AG08396 (cell line): ENCODE measurements at regions not wholly inside any gene's neighbourhood (a gene's known extent, or its start where the extent isn't known, plus 50 kb on each side); places are given as distances from the start of the nearest gene placed in this dataset.
"Not testable (repeated sequence)": the region's sequence is repeated elsewhere in the genome, so short reads cannot be mapped to it uniquely, and the experiment has no call there.

ENCODE experiments used
- DNase-seq: peaks from one replicate; pipeline ENCODE4 v3.0.0; 2012; ENCODE audit warnings: low spot score, mixed read lengths

DNA sequence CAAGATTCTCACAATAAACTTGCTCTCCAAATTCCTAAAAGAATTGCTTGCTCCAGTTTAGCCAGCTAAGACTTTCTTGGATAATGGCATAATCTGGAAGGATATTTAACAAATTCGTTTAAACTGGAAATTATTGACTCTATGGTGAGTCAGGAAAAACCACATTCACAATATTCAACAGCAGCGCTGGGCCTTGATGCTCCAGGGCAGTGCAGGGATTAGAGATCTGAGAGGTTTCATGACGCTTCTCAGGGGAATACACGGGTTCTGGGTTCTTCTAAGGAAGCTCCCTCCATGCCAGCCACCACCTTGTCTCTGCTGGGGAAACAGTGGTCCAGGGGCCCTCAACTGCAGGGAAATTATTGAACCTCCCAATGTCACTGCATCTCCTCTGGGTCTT, 123.3 kb upstream of the FAM20C start:
- not testable (repeated sequence) for DNase-seq

DNA sequence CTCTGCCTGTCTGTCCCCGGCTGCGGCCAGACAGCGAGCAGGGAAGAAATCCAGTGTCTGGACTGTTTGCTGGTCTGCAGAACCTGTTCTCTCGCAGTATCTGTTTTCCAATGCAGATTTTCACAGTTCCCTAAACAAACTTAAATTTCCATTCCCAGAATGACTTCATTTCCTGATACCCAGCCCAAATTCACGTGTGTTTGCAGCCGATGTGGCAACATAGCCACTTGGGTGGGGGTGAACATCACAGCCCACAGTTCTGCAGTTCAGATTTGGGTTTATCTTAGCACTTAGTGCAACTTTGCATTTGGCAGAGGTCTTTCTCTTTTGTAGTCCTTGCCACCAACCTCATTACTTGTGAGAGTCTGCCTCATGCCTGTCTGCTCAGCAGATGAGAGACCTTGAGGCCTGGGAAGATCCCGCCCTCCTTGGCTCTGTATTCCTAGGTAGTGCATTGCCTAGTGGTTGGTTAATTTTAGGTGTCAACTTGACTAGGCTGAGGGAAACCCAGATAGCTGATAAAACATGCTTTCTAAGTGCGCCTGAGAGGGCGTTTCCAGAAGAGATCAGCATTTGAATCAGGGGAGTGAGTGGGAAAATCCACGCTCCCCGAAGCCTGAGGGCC, 122.8 kb upstream of the FAM20C start:
- not testable (repeated sequence) for DNase-seq

DNA sequence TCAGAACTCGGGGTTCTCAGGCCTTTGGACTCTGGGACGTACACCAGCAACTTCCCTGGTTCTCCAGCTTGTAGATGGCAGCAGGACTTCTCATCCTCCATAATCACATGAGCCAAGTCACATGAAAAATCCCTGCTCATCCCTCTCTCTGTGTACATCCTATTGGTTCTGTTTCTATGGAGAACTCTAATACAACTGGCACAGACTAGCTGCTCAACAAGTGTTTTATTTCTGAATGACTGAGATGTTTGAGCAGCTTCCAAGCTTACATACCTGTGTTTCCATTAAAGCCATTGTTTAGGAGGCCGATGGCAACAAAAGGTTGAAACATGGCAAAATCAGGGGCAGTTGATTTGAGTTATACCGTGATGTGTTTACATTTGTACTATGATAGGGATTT, 122.2 kb upstream of the FAM20C start:
- not testable (repeated sequence) for DNase-seq

DNA sequence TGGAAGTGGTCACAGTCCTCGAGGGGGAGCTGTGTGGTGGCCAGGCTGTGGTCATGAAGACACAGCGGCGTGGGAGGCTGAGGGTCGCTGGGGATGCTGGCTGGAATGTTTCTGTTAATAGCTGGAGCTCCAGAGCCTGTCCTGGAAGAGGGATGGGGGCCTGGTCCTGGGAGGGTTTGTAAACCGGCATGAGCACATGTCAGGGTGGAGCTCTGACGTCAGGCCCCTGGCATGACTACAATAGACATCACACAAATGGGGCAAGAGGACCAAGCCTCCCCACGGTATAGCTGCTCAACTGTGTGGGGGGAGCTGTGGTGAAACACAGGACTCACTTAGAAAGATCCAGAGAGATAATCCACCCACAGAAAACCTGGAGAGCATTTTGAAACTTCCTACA, 121.4 kb upstream of the FAM20C start:
- not testable (repeated sequence) for DNase-seq

DNA sequence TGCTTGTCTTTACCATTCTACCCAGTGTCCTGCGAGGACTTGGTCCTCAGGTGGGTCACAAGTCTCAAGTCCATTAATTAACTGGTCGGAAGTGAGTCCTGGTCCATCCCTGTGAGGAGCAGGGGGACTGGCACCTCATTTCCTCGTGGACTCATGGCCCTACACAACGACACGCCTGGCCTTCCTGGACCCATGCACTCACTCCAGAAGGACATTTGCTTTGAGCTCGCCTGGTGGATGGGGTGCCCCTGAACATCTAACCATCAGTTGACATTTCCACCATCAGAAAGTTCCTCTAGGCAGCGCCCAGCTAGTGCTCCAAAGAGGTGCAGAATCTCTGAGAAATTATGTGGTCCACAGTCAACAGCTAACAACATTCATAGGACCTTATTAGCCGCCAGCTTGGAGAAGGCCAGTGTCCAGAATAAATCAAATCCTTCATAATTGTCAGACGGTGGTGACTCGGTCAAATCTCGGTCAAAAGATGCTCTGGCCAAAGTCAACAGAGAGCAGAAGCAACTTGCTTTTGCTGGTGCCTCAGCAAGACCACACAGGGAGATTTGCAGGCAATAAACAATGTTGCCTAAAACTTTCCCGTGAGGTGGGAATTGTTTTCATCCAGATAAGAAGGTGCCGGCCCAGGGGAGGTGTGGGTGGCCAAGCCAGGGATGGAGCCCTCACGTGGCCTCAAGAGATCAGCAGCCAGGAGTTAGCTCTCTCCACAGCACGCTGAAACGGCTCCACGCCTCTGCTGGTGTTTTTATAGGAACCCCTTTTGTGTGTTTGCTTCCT, 119.9 kb upstream of the FAM20C start:
- not testable (repeated sequence) for DNase-seq

DNA sequence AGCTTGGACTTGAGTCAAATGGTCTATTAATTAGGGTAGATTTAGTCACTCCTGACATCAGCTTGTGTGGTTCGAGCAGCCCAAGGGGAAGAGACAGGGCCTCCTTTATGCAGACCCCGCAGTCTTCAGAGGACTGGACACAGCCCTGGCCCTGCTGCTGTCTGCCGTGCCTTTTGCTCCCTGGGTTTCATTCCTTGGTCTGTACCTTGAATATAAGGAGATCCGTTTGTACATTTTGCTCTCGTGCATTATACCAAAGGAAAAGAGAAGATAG, 119.4 kb upstream of the FAM20C start:
- DNase-seq, result not testable (repeated sequence)

DNA sequence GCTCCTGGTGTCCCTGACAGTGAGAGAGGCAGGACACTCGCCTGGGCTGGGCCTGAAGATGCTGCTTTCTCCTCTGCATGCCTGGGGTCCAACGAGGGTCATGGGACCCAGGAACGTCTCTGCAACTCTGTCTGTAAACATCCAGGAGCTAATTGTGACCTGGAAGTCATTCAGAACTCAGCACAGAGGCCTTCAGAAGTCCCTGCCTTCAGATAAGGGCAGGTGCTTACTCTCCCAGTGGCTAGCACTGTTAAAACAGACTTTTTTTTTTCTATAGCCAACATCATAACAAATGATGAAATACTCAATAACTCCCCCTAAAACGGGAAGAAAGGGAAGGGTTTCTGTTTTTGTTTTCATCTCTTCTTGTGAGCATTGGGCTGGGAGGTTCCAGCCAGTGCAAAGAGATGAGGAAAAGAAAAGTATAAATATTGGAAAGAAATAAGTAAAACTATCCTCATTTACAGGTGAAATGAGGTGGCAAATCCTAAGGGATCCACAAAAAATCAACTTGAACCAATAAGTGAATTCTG, 118.3 kb upstream of the FAM20C start:
- DNase-seq, result not testable (repeated sequence)

DNA sequence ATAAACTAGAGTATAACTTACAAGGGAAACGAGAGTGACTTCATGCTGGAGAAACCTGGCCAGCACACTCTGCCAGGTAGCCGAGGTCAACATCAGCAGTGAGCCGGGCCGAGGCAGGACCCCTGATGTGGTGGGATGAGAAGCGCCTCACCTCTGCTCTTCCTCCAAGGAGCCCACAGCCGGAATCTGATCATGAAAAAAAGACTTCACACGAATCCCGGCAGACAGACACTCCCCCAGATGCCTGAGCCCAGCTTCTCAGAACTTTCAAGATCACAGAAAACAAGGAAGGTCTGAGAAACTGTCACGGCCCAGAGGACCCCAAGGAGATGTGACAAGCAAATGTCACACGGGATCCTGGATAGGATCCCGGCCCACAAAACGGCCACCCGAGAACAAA, 116.9 kb upstream of the FAM20C start:
- DNase-seq, result not testable (repeated sequence)

DNA sequence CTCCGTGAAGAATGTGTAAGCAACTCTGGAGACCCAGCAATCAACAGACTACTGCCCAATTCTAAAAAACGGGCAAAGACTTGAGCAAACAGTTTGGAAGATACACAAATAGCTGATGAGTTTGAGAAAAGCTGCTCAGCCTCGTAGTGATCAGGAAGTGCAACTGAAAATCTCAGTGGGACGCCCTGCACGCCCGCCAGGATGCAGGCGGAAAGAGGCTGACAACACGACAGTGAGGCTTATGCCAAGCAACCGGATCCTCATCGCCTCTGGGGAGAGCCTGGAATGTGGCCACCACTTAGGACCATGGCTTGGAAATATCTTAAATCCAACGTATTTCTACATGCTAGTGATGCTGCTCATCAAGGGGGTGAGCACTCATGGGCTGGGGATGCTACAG, 116.2 kb upstream of the FAM20C start:
- not testable (repeated sequence) for DNase-seq

DNA sequence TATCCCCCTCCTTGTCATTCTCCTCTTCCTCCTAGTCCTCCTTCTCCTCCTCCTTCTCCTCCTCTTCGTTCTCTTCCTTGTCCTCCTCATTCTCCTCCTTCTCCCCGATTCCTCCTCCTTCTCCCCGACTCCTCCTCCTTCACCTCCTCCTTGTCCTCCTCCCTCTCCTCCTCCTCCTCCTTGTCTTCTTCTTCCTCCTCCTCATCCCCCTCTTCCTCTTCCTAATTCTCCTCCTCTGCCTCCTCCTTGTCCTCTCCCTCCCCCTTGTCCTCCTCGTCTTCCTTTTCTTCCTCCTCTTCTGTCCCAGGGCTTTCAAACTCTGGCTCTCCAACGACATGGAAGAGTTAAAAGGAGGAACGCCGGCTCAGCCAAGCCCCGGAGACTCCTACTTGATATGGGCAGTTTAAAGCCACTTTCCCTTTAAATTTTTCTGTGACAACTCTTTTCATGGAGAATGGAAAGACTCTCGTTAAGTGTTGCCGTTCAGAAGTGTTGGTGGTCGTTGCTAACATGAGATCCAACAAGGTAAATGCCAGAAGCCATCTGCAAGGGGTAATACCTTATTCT, 115.5 kb upstream of the FAM20C start:
- DNase-seq, result not testable (repeated sequence)

DNA sequence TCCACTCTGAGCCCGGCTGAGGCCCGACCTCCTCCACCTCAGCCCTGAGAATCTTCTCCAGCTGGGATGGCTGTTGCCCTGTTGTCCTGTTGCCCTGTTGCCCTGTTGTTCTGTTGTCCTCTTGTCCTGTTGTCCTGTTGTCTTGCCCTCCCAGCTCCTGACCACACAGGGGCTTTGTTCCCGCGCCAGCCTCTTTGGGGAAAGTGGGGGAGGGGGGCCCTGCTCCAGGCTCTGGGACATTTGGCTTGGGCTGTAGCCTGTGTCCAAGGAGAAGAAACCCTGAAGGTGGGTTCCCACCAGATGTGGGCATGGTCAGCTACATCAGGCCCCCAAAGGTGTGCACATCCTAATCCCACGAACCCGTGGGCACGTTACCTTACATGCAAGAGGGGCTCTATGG, 113.5 kb upstream of the FAM20C start:
- DNase-seq, result not testable (repeated sequence)

DNA sequence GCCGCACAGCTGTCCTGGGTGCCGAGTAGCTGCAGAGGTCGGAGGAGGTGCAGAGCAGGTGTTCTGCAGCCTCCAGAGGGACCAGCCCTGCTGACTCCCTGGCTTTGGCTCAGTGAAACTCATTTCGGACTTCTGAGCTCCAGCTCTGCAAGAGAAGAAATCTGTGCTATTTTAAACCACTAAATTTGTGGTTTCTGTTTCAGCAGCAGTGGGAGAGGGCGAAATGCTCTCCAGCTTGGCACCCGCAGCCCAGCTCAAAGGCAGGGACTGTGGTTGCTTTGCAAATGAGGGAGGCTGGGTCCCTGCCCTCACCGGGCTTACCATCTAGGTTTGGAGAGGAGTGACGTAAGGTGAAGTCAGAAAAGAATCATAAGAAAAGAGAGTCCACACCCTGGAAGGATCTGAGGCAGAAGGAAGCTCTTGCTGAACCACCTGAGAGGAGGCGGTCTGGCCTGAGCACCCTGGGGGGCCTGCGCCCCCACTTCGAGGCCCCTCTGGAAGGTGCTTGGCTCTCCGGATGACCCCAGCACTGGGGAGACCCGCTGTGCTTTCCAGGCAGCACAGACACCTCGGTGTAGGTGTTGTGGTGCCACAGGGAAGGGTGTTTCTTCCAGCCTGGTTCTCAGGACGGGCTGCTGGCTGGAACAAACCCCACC, 112.8 kb upstream of the FAM20C start:
- DNase-seq, result not testable (repeated sequence)

DNA sequence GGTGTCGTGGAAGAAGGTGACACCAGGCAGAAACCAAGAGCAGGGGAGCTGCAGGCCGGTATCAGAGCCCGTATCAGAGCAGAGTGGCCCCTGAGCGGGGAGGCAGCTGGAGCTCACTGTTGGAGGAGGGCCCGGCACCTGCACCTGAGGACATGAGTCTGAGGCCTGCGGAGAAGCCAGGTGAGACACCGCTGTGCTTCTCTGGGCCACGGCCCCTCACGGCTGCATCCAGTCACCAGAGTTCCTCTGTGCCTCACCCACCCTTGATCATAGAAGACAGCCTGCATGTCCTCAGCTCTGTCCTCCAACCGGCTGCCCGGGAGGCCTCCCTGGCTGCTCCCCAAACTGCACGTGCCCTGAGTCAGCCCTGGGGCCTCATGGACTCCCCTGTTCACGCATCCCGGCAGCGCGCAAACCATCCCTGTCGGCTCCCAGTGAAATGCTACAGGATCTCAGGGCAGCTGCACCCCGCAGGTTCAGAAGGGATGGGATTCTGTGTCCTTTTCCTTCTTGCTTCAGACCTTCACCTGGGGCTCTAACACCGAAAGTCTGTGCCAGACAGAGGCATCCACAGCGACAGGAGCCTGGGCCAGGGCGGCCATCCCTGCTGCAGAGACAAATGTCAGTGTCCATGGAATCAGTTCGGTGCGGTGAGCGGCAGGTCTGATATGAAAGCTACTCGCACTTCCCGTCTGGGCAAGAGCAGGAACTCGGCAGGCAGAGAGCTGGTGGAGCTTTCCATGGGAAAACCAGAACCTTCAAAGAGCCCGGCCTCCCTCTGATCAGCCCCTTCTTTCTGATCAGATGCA, 111.9 kb upstream of the FAM20C start:
- DNase-seq, result no peak

DNA sequence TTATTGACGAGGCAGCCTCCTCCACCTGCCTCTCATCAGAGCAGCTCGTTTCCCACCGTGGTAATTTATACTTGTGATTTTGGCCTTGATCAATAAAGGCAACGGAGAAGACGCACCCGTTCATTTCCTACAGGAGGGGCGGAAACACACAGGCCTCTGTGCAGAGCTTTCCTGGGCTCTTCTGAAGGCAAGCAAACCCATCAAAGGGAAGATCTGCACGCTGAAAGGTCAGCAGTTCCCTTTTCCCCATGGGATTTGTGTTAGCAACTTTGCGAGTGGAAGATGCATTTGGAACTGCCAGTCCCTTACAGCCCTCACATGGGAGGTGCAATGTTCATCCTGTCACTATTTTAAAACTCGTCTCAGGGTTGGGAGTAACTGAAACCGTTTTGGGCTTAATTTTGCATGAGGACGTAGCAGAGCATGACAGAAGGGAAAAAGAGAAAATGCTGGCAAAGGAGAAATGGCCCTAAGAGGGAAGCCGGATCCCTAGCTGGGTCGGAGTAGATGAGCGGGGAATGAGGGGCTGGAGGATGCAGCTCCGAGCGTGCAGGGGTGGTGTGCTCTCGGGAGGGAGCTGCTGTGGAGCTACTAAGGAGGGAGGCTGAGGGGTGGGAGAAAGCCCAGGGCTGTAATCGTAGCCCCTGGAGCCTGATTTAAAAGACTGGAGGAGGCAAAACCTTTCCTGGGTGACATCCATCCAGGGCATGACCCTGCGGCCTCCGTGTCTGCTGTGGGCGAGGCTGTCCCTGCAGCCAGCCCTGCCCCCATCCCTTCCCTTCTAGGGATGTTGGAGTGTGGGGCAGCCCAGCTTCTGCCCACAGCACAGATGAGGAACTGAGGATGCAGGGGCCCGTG, 111.1 kb upstream of the FAM20C start:
- no peak for DNase-seq

DNA sequence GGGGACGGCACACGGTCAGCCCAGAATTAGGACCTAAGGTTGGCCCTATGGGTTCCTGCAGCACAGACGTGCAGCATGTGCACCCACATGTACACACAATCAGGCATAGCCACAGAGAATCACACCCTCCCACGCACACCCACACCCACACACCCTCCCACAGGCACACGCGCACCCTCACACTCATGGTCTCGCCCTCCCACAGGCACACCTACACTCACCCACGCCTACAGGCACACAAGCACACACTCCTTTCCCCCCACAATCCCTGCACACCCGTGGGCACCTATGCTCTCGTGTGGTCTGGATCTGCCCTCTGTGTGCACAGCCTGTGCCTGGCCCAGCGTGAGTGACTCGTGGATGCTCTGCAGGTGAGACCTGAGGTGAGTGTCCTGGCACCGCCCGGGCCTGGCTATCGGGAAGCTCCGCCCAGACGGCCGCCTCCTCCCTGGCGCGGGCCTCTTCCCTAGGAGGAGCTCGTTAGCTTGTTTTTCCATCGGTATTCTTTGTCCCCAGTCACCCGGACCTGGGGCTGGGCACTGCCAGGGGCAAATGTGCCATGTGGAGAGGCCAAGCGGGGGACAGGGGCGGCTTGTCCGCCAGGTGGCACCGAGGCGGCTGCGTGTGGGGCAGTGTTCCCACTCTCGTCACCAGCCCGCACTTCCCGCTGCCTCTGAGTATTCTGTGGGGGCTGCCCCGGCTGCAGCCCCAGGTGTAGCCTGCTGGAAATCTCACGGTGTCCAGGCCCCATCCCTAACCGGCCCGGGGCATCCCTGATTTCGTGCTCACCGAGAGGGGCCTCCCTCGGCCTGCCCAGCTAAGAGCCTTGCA, 110.2 kb upstream of the FAM20C start:
- DNase-seq, result no peak

DNA sequence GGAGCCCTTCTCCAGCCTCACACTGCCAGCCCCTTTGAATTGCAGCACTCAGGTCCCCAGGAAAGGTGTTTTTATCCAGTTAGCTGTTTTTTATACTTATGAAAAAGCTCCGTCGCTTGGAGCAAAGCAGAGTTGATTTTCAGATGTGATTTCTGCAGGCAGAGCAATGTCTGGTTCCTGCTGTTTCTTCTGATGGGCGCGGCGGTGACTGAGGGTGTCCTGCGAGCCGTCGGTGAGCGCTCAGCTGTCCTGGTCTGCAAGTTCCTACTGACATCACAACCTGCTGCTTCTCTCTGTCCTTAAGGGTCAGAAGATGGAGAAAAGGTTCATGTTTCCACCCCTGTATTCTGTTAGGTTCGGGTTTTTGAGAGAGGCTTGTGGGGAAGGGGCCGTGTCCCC, 109.6 kb upstream of the FAM20C start:
- no peak for DNase-seq

DNA sequence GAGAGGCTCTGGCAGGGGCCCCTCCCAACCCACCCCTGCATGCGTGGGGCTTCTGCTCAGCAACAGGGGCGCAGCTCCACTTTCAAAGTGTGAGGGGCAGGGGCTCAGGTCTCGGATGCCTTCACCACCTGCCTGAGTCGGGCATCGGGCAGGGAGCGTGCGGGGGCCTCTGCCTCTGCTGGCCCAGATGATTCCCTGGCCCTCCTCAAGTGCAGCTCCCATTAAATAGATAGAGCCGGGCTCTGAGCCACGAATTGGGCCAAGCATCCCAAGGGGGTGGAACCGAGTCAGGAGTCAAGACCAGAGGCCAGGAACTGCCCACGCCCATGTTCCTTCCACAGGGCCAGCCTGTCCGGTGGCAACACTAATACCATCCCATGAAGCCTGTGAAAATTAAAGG, 108.9 kb upstream of the FAM20C start:
- no peak for DNase-seq

DNA sequence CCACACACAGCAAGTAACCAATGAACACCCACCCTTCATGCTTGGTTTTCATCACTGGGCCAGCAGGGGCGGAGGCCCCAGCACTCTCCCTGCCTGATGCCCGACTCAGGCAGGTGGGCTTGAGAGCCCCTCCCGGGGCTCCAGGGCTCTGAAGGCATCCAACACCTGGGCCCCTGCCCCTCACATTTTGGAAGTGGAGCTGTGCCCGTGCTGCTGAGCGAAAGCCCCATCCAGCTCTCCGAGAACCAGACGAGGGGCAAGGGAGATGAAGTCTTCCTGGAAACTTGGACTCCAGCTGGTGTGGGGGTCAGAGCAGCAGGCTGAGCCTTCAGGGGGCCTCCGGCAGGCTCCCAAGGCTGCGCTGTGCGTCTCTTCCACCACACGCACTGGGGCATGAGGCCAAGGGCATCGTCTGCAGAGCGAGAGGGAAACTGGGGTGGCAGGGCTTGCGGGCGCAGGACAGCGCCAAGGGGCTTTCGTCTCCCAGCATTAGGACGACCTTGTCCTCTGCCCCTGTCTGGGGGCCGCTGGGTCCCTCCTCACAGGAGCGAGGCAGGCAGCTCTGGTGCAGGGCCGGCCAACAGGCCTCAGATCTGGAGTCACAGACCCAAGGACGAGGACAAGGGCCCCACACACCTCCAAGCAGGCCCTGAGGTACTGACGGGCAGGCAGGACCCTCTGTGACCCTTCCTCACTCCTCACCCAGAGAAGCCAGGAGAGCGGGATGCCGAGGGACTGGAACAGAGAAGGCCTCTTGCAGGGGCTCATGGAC, 108.3 kb upstream of the FAM20C start:
- no peak for DNase-seq

DNA sequence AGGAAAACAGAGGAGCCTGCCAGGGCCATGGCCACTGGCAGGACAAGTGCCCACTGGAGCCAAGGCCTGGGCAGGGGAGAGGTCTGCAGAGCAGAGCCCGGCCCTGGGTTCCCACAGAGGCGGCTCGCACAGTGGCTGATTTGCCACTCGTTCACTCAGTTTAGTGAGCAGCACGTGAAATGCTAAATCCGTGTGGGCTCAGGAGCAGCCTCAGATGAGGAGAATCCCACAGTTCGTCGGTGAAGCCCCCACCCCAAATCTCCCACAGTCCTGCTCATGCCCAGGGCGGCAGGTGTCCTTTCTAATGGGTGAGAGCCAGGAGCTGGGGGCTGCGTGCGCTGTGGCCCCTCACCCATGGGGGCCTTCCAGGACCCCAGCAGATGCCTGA, 107.7 kb upstream of the FAM20C start:
- no peak for DNase-seq
